Memory B cell (primary cell): ENCODE measurements at regions not wholly inside any gene's neighbourhood (a gene's known extent, or its start where the extent isn't known, plus 50 kb on each side); places are given as distances from the start of the nearest gene placed in this dataset.

Experiments
- ATAC-seq: fragments of 150-1000 bp; cut with Tn5 transposase; 2 replicates; pipeline ENCODE4 v1.10.0; 2021; ENCODE audit warnings: low read depth, mild to moderate bottlenecking, moderate library complexity
- DNase-seq, 2 donors: peaks; one replicate each; pipeline ENCODE4 v3.0.0; 2022; ENCODE audit warnings: low spot score in 2 of 2
- H3K27ac Mint-ChIP-seq: one replicate; pipeline ENCODE4 v1.8.0; 2022; ENCODE audit warnings: mild to moderate bottlenecking, moderate library complexity, mixed read lengths
- H3K27me3 Mint-ChIP-seq: one replicate; pipeline ENCODE4 v1.8.0; 2022; ENCODE audit warnings: mixed read lengths
- H3K36me3 Mint-ChIP-seq: one replicate; pipeline ENCODE4 v1.8.0; 2022; ENCODE audit warnings: mild to moderate bottlenecking, mixed read lengths
- H3K4me1 Mint-ChIP-seq: one replicate; pipeline ENCODE4 v1.8.0; 2022; ENCODE audit warnings: mixed read lengths
- H3K4me3 Mint-ChIP-seq: one replicate; pipeline ENCODE4 v1.8.0; 2022; ENCODE audit warnings: mild to moderate bottlenecking, moderate library complexity, mixed read lengths
- H3K9me3 Mint-ChIP-seq: one replicate; pipeline ENCODE4 v1.8.0; 2022; ENCODE audit warnings: mixed read lengths

- H3K36me3 Mint-ChIP-seq: no peaks in the 10 kb centered on the region
- peaks cover 9% of the 10 kb centered on the region for H3K27me3 Mint-ChIP-seq
- DNase-seq: no peak
- no peaks in the 10 kb centered on the region for H3K9me3 Mint-ChIP-seq
- H3K27ac Mint-ChIP-seq: no peak overlapping the region
- H3K4me1 Mint-ChIP-seq: peaks cover 2% of the 10 kb centered on the region
- H3K4me3 Mint-ChIP-seq: no peak overlapping the region
- ATAC-seq: no peak
Measured at GRCh38 chr3:14288833-14289451, 110.3 kb downstream of the LSM3 start.

GRCh38 chr3:14289590-14290461 lies 111.2 kb downstream of the LSM3 start:
- H3K4me3 Mint-ChIP-seq: no peak overlapping the region
- H3K36me3 Mint-ChIP-seq: no peaks in the 10 kb centered on the region
- peaks cover 12% of the 10 kb centered on the region for H3K27me3 Mint-ChIP-seq
- peaks cover 2% of the 10 kb centered on the region for H3K4me1 Mint-ChIP-seq
- ATAC-seq: no peak
- no peak overlapping the region for H3K27ac Mint-ChIP-seq
- DNase-seq: no peak
- no peaks in the 10 kb centered on the region for H3K9me3 Mint-ChIP-seq

GRCh38 chr3:14290631-14291385 lies 111.6 kb upstream of the SLC6A6 start:
- DNase-seq (no peak), ATAC-seq (no peak)
- Mint-ChIP-seq H3K4me3 (no peak overlapping the region), H3K4me1 (peaks cover 2% of the 10 kb centered on the region), H3K9me3 (no peaks in the 10 kb centered on the region), H3K27ac (no peak overlapping the region), H3K36me3 (no peaks in the 10 kb centered on the region), H3K27me3 (peaks cover 12% of the 10 kb centered on the region)

GRCh38 chr3:14295037-14295436 lies 107.4 kb upstream of the SLC6A6 start:
- Mint-ChIP-seq H3K4me3 (no peak overlapping the region), H3K9me3 (no peaks in the 10 kb centered on the region), H3K4me1 (no peaks in the 10 kb centered on the region), H3K27me3 (peaks cover 8% of the 10 kb centered on the region), H3K36me3 (no peaks in the 10 kb centered on the region), H3K27ac (no peak overlapping the region)
- DNase-seq (no peak), ATAC-seq (no peak)

- Mint-ChIP-seq H3K4me1 (no peaks in the 10 kb centered on the region), H3K27ac (no peak overlapping the region), H3K27me3 (peaks cover 3% of the 10 kb centered on the region), H3K9me3 (no peaks in the 10 kb centered on the region), H3K36me3 (no peaks in the 10 kb centered on the region), H3K4me3 (no peak overlapping the region)
- DNase-seq: no peak
- no peak for ATAC-seq
Measured at GRCh38 chr3:14295801-14296200, 106.6 kb upstream of the SLC6A6 start.

GRCh38 chr3:14297305-14297704 lies 105.1 kb upstream of the SLC6A6 start:
- Mint-ChIP-seq H3K36me3 (no peaks in the 10 kb centered on the region), H3K9me3 (no peaks in the 10 kb centered on the region), H3K4me3 (no peak overlapping the region), H3K4me1 (no peaks in the 10 kb centered on the region), H3K27ac (no peak overlapping the region), H3K27me3 (peaks cover 6% of the 10 kb centered on the region)
- ATAC-seq: no peak
- DNase-seq: no peak

GRCh38 chr3:14297784-14298236 lies 104.6 kb upstream of the SLC6A6 start:
- H3K9me3 Mint-ChIP-seq: no peaks in the 10 kb centered on the region
- H3K27me3 Mint-ChIP-seq: peaks cover 9% of the 10 kb centered on the region
- H3K4me3 Mint-ChIP-seq: no peak overlapping the region
- DNase-seq (no peak), ATAC-seq (no peak)
- H3K4me1 Mint-ChIP-seq: no peaks in the 10 kb centered on the region
- no peak overlapping the region for H3K27ac Mint-ChIP-seq
- H3K36me3 Mint-ChIP-seq: no peaks in the 10 kb centered on the region

- Mint-ChIP-seq H3K9me3 (no peaks in the 10 kb centered on the region), H3K27ac (no peak overlapping the region), H3K4me3 (no peak overlapping the region), H3K4me1 (peaks cover under 1% of the 10 kb centered on the region), H3K27me3 (peaks cover 12% of the 10 kb centered on the region), H3K36me3 (no peaks in the 10 kb centered on the region)
- DNase-seq (no peak), ATAC-seq (no peak)
Measured at GRCh38 chr3:14298442-14298841, 104.0 kb upstream of the SLC6A6 start.

- Mint-ChIP-seq H3K27ac (no peak overlapping the region), H3K4me1 (peaks cover 2% of the 10 kb centered on the region), H3K36me3 (no peaks in the 10 kb centered on the region), H3K27me3 (peaks cover 14% of the 10 kb centered on the region), H3K9me3 (no peaks in the 10 kb centered on the region), H3K4me3 (no peak overlapping the region)
- ATAC-seq (no peak), DNase-seq (no peak)
Measured at GRCh38 chr3:14298991-14299555, 103.3 kb upstream of the SLC6A6 start.

- no peaks in the 10 kb centered on the region for H3K36me3 Mint-ChIP-seq
- H3K9me3 Mint-ChIP-seq: no peaks in the 10 kb centered on the region
- H3K27ac Mint-ChIP-seq: no peak overlapping the region
- peaks cover 11% of the 10 kb centered on the region for H3K27me3 Mint-ChIP-seq
- DNase-seq: no peak
- no peak overlapping the region for H3K4me3 Mint-ChIP-seq
- peaks cover 2% of the 10 kb centered on the region for H3K4me1 Mint-ChIP-seq
- no peak for ATAC-seq
Measured at GRCh38 chr3:14299767-14300166, 102.6 kb upstream of the SLC6A6 start.

GRCh38 chr3:14300721-14301399 lies 101.5 kb upstream of the SLC6A6 start:
- Mint-ChIP-seq H3K4me3 (no peak overlapping the region), H3K36me3 (no peaks in the 10 kb centered on the region), H3K27ac (no peak overlapping the region), H3K9me3 (no peaks in the 10 kb centered on the region), H3K27me3 (peaks cover 14% of the 10 kb centered on the region), H3K4me1 (peaks cover 2% of the 10 kb centered on the region)
- ATAC-seq: no peak
- DNase-seq: no peak

GRCh38 chr3:14301558-14301957 lies 100.8 kb upstream of the SLC6A6 start:
- ATAC-seq (no peak), DNase-seq (no peak)
- Mint-ChIP-seq H3K4me3 (no peak overlapping the region), H3K27ac (no peak overlapping the region), H3K9me3 (no peaks in the 10 kb centered on the region), H3K36me3 (no peaks in the 10 kb centered on the region), H3K27me3 (peaks cover 17% of the 10 kb centered on the region), H3K4me1 (peaks cover 2% of the 10 kb centered on the region)

GRCh38 chr3:14303336-14304100 lies 98.9 kb upstream of the SLC6A6 start:
- ATAC-seq (no peak), DNase-seq (no peak)
- no peak overlapping the region for H3K27ac Mint-ChIP-seq
- H3K9me3 Mint-ChIP-seq: no peaks in the 10 kb centered on the region
- peaks cover 2% of the 10 kb centered on the region for H3K4me1 Mint-ChIP-seq
- H3K4me3 Mint-ChIP-seq: no peak overlapping the region
- H3K27me3 Mint-ChIP-seq: peaks cover 26% of the 10 kb centered on the region
- H3K36me3 Mint-ChIP-seq: no peaks in the 10 kb centered on the region
